ENCODE measurements at regions not wholly inside any gene's neighbourhood (a gene's known extent, or its start where the extent isn't known, plus 50 kb on each side); places are given as distances from the start of the nearest gene placed in this dataset.

GRCh38 chr9:134226221-134226930 is 62.0 kb upstream of the RNU6ATAC start:
- no peak for TF ChIP-seq POLR2A (IDR thresholded peaks at IDR 0.05)
- no peak for TF ChIP-seq POLR2AphosphoS5 (IDR thresholded peaks at IDR 0.05)
